A549 (cell line): ENCODE measurements at regions not wholly inside any gene's neighbourhood (a gene's known extent, or its start where the extent isn't known, plus 50 kb on each side); places are given as distances from the start of the nearest gene placed in this dataset.

ENCODE experiments used
- ATAC-seq, 2 experiments: fragments of 200-7000 bp in 1 of 2; fragments of >200 bp in 1 of 2; cut with Nextera tagmentation in 1 of 2; cut with Tn5 transposase in 1 of 2; 3 replicates each; pipeline versions ENCODE4 v1.8.0 to v1.9.1; 2018 to 2020; ENCODE audit warnings: mild to moderate bottlenecking in 1 of 2, moderate library complexity in 1 of 2
- CTCF ChIA-PET: fragments of 300-600 bp; sonication (Branson Sonifier 250); formaldehyde crosslinking; extraction: SDS; loops from one replicate; lab custom pipeline; 2021; ENCODE audit warnings: antibody characterized with exemption, inconsistent platforms; lab: Yijun Ruan, JAX
- POLR2A ChIA-PET: fragments of 350-600 bp; formaldehyde crosslinking; extraction: SDS; loops from one replicate; lab custom pipeline; 2021; ENCODE audit warnings: antibody characterized with exemption, inconsistent platforms; lab: Yijun Ruan, JAX
- DNase-seq, 2 experiments: peaks; one replicate each; pipeline versions ENCODE4 v3.0.0 to v3.0.0-alpha.2; 2011 to 2016; ENCODE audit warnings: low read depth in 1 of 2, low spot score in 1 of 2
- FAIRE-seq: peaks from 2 replicates; lab custom pipeline; 2011; peaks lifted over from hg19 to GRCh38; lab: Jason Lieb, UNC
- H3K27ac ChIP-seq, 2 experiments: fragments of >200 bp; sonication (Bioruptor Twin); formaldehyde crosslinking; 3 replicates each; pipeline ENCODE4 v1.5.1; 2016 to 2017
- H3K4me1 ChIP-seq: fragments of >200 bp; sonication (Bioruptor Twin); formaldehyde crosslinking; 3 replicates; pipeline ENCODE4 v1.6.1; 2016
- H3K4me2 ChIP-seq: fragments of >200 bp; sonication (Bioruptor Twin); formaldehyde crosslinking; 3 replicates; pipeline ENCODE4 v1.6.1; 2016
- H3K4me3 ChIP-seq: fragments of >200 bp; sonication (Bioruptor Twin); formaldehyde crosslinking; 3 replicates; pipeline ENCODE4 v1.5.1; 2016
- H3K9me3 ChIP-seq: fragments of >200 bp; sonication (Bioruptor Twin); formaldehyde crosslinking; 3 replicates; pipeline ENCODE4 v1.6.1; 2016
- BHLHE40 ChIP-seq: IDR thresholded peaks from 2 replicates; pipeline ENCODE4 v1.6.1; 2012; ENCODE audit warnings: low read depth, low read length, inconsistent platforms
- CEBPB ChIP-seq, 2 experiments: fragments of >200 bp in 1 of 2; sonication (Bioruptor Twin) in 1 of 2; formaldehyde crosslinking in 1 of 2; IDR thresholded peaks; 2 replicates each; pipeline ENCODE4 v1.6.1; 2012 to 2016
- CTCF ChIP-seq: fragments of >200 bp; sonication (Bioruptor Twin); formaldehyde crosslinking; IDR thresholded peaks from 3 replicates; pipeline ENCODE4 v1.5.1; 2016
- E2F6 ChIP-seq: IDR thresholded peaks from 2 replicates; pipeline ENCODE4 v1.6.1; 2012; ENCODE audit warnings: low read depth, borderline replicate concordance
- EHMT2 ChIP-seq: fragments of 200-600 bp; sonication (generic); IDR thresholded peaks from 2 replicates; pipeline ENCODE4 v1.6.1; 2016; ENCODE audit warnings: antibody characterized with exemption, low read depth, mild to moderate bottlenecking, moderate library complexity
- EP300 ChIP-seq, 2 experiments: fragments of >200 bp; sonication (Bioruptor Twin); formaldehyde crosslinking; IDR thresholded peaks; 2 replicates in 1 of 2; 3 replicates in 1 of 2; pipeline ENCODE4 v1.6.1; 2016 to 2017
- FOSL2 ChIP-seq, 2 experiments: fragments of 450-650 bp in 1 of 2; fragments of >200 bp in 1 of 2; sonication (Bioruptor Twin) in 1 of 2; formaldehyde crosslinking; IDR thresholded peaks; 2 replicates each; pipeline versions ENCODE4 v1.5.0 to v1.6.1; 2016 to 2020; ENCODE audit warnings: mild to moderate bottlenecking in 1 of 2, moderate library complexity in 1 of 2
- FOXS1 ChIP-seq: fragments of 250-450 bp; sonication (Bioruptor Pico); IDR thresholded peaks from 2 replicates; pipeline ENCODE4 v1.5.0; 2020; ENCODE audit warnings: mild to moderate bottlenecking, moderate library complexity
- GATA3 ChIP-seq: IDR thresholded peaks from 2 replicates; pipeline ENCODE4 v1.6.1; 2012; ENCODE audit warnings: borderline replicate concordance
- HMGXB4 ChIP-seq: fragments of 250-450 bp; sonication (Bioruptor Pico); IDR thresholded peaks from 2 replicates; pipeline ENCODE4 v1.5.0; 2021; ENCODE audit warnings: mild to moderate bottlenecking, moderate library complexity, borderline replicate concordance
- HOXB13 ChIP-seq: fragments of 250-450 bp; sonication (Bioruptor Pico); IDR thresholded peaks from 2 replicates; pipeline ENCODE4 v1.5.0; 2020; ENCODE audit warnings: low read depth, mild to moderate bottlenecking, moderate library complexity
- HOXB5 ChIP-seq: fragments of 250-450 bp; sonication (Bioruptor Pico); IDR thresholded peaks from 2 replicates; pipeline ENCODE4 v1.5.0; 2020; ENCODE audit warnings: mild to moderate bottlenecking, moderate library complexity
- KDM1A ChIP-seq: fragments of 200-600 bp; sonication (generic); IDR thresholded peaks from 2 replicates; pipeline ENCODE4 v1.6.1; 2016; ENCODE audit warnings: low read depth, mild to moderate bottlenecking
- KDM5A ChIP-seq: fragments of 200-600 bp; sonication (generic); IDR thresholded peaks from 2 replicates; pipeline ENCODE4 v1.6.1; 2016; ENCODE audit warnings: antibody characterized with exemption, mild to moderate bottlenecking
- MAFK ChIP-seq: fragments of 450-650 bp; IDR thresholded peaks from 2 replicates; pipeline ENCODE4 v1.6.1; 2014; ENCODE audit not compliant: partially characterized antibody
- MAX ChIP-seq: IDR thresholded peaks from 2 replicates; pipeline ENCODE4 v1.6.1; 2012
- MAZ ChIP-seq: fragments of 150-350 bp; IDR thresholded peaks from 2 replicates; pipeline ENCODE4 v1.6.1; 2014; ENCODE audit warnings: antibody characterized with exemption, low read depth, low read length, borderline replicate concordance
- MYC ChIP-seq: IDR thresholded peaks from 2 replicates; pipeline ENCODE4 v1.6.1; 2012; ENCODE audit warnings: mild to moderate bottlenecking, inconsistent platforms, low read length, improper control_type of control experiment, borderline replicate concordance
- NFE2L2 ChIP-seq: fragments of 150-350 bp; conservative IDR thresholded peaks from 2 replicates; pipeline ENCODE4 v1.6.1; 2014; ENCODE audit warnings: low read length
- PHF8 ChIP-seq: fragments of 200-600 bp; sonication (generic); IDR thresholded peaks from 2 replicates; pipeline ENCODE4 v1.6.1; 2016; ENCODE audit warnings: low read depth, mild to moderate bottlenecking, antibody characterized with exemption, moderate library complexity, borderline replicate concordance
- POLR2AphosphoS2 ChIP-seq: conservative IDR thresholded peaks from 2 replicates; pipeline ENCODE4 v1.6.1; 2012; ENCODE audit warnings: low read length, improper control_type of control experiment, inconsistent platforms
- RAD21 ChIP-seq, 2 experiments: fragments of >200 bp in 1 of 2; sonication (Bioruptor Twin) in 1 of 2; formaldehyde crosslinking in 1 of 2; IDR thresholded peaks in 1 of 2; conservative IDR thresholded peaks in 1 of 2; 2 replicates in 1 of 2; 3 replicates in 1 of 2; pipeline ENCODE4 v1.6.1; 2012 to 2018; ENCODE audit warnings: inconsistent platforms in 1 of 2
- RARB ChIP-seq: fragments of 250-450 bp; sonication (Bioruptor Pico); IDR thresholded peaks from 2 replicates; pipeline ENCODE4 v1.8.0; 2021; ENCODE audit warnings: mild to moderate bottlenecking, moderate library complexity
- RFX5 ChIP-seq: fragments of 450-650 bp; IDR thresholded peaks from 2 replicates; pipeline ENCODE4 v1.7.1; 2014; ENCODE audit warnings: antibody characterized with exemption, mild to moderate bottlenecking, moderate library complexity
- TFCP2L1 ChIP-seq: fragments of 250-450 bp; sonication (Bioruptor Pico); IDR thresholded peaks from 2 replicates; pipeline ENCODE4 v1.5.0; 2021; ENCODE audit warnings: mild to moderate bottlenecking
- TP53 ChIP-seq: fragments of 250-450 bp; sonication (Bioruptor Pico); IDR thresholded peaks from 2 replicates; pipeline ENCODE4 v1.5.0; 2021; ENCODE audit warnings: mild to moderate bottlenecking, moderate library complexity
- ZC3H11A ChIP-seq: fragments of 450-650 bp; IDR thresholded peaks from 2 replicates; pipeline ENCODE4 v1.6.1; 2014; ENCODE audit warnings: antibody characterized with exemption, mild to moderate bottlenecking
- WGBS: methylation state at CpG from one replicate; pipeline ENCODE4 v1.1.6; 2017; ENCODE audit errors: missing lambda C conversion rate; 5-methylcytosine and 5-hydroxymethylcytosine counted together

GRCh38 chr17:55655777-55656176 lies 66.9 kb downstream of the TMEM100 start (continued):
- TF ChIP-seq E2F6 (no peak), BHLHE40 (no peak), CEBPB (IDR thresholded peaks at IDR 0.05) (no peak), KDM5A (no peak), HMGXB4 (CRISPR knock-in tag) (no peak), MAFK (no peak)
- TF ChIP-seq, all 56 proteins: peak for 0

GRCh38 chr17:55654821-55655220 lies 67.8 kb downstream of the TMEM100 start:
- H3K4me2 ChIP-seq, result no peak overlapping the region
- DNase-seq, result no peak
- no peak overlapping the region for H3K27ac ChIP-seq
- no peaks in the 10 kb centered on the region for H3K4me1 ChIP-seq
- TF ChIP-seq MAZ (no peak), MAFK (no peak), TFCP2L1 (CRISPR knock-in tag) (no peak), ZC3H11A (no peak), HOXB13 (CRISPR knock-in tag) (no peak), BHLHE40 (no peak), HMGXB4 (CRISPR knock-in tag) (no peak), CEBPB (IDR thresholded peaks at IDR 0.05) (no peak), HOXB5 (no peak), EHMT2 (no peak), POLR2AphosphoS2 (no peak), FOXS1 (CRISPR knock-in tag) (no peak), TP53 (CRISPR knock-in tag) (no peak), E2F6 (no peak)
- CTCF ChIA-PET, result interaction anchor here (0.8 to 1.6 kb wide), 4 partner anchors 13 to 129 kb away, joined by 3 to 4 read pairs (median 3); no protein-coding TSS in a partner anchor
- no peak for FAIRE-seq
- 15% methylated on average over 5 of the region's 5 CpGs for WGBS
- ATAC-seq, result no peak
- POLR2A ChIA-PET, result no interaction called here
- H3K9me3 ChIP-seq, result no peaks in the 10 kb centered on the region
- H3K4me3 ChIP-seq, result no peak overlapping the region

- no peak for FAIRE-seq
- DNase-seq, result no peak
- no peak overlapping the region for H3K4me2 ChIP-seq
- ChIA-PET POLR2A (no interaction called here), CTCF (interaction anchor here (1.0 kb wide), 2 partner anchors 12 to 38 kb away, joined by 3 read pairs; no protein-coding TSS in a partner anchor)
- no peaks in the 10 kb centered on the region for H3K9me3 ChIP-seq
- ATAC-seq, result no peak
- no peak for TF ChIP-seq RFX5
- TF ChIP-seq RAD21 (conservative IDR thresholded peaks at IDR 0.05 in 1 of 2, IDR thresholded peaks at IDR 0.05 in 1 of 2), result no peak
- no peak for TF ChIP-seq MYC
- no peak for TF ChIP-seq NFE2L2
- no peak for TF ChIP-seq GATA3
- TF ChIP-seq PHF8, result no peak
- TF ChIP-seq EP300 (IDR thresholded peaks at IDR 0.05), result no peak
- TF ChIP-seq MAX, result no peak
- TF ChIP-seq RARB (CRISPR knock-in tag), result no peak
- no peak for TF ChIP-seq CTCF
- no peak for TF ChIP-seq FOSL2 (IDR thresholded peaks at IDR 0.05)
- TF ChIP-seq FOSL2 (CRISPR knock-in tag; IDR thresholded peaks at IDR 0.05), result no peak
- no peak for TF ChIP-seq KDM1A
- TF ChIP-seq E2F6, result no peak
- TF ChIP-seq, all 56 proteins: peak for 0
- Histone ChIP-seq H3K27ac (no peak overlapping the region), H3K4me1 (no peaks in the 10 kb centered on the region), H3K4me3 (no peak overlapping the region)
- WGBS, result 25% methylated on average over 2 of the region's 2 CpGs
Observed at GRCh38 chr17:55654022-55654421, 68.6 kb downstream of the TMEM100 start.
